Kidney epithelial cell (primary cell): ENCODE measurements at regions not wholly inside any gene's neighbourhood (a gene's known extent, or its start where the extent isn't known, plus 50 kb on each side); places are given as distances from the start of the nearest gene placed in this dataset.

ENCODE experiments used
- DNase-seq: peaks from one replicate; pipeline ENCODE4 v3.0.0-alpha.2; 2010; ENCODE audit warnings: low read depth
- H3K27me3 ChIP-seq: 2 replicates; pipeline ENCODE4 v1.6.0; 2011; ENCODE audit warnings: low read length; ENCODE audit not compliant: control insufficient read depth, insufficient read depth
- H3K36me3 ChIP-seq: 2 replicates; pipeline ENCODE4 v1.5.1; 2011; ENCODE audit warnings: low read length; ENCODE audit not compliant: control insufficient read depth, insufficient read depth
- H3K4me3 ChIP-seq: 2 replicates; pipeline ENCODE4 v1.5.1; 2011; ENCODE audit warnings: low read depth, mild to moderate bottlenecking, control low read depth, low read length
- CTCF ChIP-seq: IDR thresholded peaks from 2 replicates; pipeline ENCODE4 v1.5.1; 2011; ENCODE audit warnings: mild to moderate bottlenecking, moderate library complexity, low read length, control low read depth, inconsistent platforms; ENCODE audit not compliant: insufficient read depth, poor library complexity, severe bottlenecking

DNA sequence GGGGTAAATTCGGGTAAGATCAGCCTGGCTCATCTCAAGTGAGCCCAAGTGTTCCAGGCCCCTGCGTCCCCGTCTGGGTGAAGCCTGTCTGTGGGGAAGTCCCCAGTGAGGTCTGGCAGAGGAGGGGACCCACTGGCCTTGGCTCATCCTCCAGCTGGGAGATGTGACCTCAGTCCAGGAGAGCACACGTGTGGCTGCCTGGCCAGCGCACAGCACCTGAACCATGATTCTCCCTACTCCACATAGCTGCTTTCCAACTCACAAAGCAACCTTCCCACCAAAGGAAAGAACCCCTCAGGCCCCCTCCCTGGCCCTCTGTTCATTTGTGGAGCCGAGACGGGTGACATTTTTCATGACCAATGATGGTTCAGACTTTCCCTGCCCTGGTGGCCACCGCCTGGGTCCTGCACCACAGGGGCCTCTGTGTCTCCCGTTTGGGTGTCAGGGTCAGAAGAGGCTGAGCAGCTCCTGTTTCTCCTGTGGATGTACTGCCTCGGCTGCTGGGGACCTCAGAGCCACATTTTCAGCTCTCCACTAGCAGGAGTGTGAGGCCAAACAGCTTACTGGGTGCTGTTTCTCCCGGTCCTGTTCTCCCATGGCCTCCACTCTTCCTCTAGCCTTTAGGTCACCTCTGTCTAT lies 111.4 kb downstream of the CPZ start:
- Histone ChIP-seq H3K27me3 (peaks cover 3% of the 10 kb centered on the region), H3K36me3 (no peaks in the 10 kb centered on the region), H3K4me3 (no peak overlapping the region)
- DNase-seq: no peak
- TF ChIP-seq CTCF: no peak

DNA sequence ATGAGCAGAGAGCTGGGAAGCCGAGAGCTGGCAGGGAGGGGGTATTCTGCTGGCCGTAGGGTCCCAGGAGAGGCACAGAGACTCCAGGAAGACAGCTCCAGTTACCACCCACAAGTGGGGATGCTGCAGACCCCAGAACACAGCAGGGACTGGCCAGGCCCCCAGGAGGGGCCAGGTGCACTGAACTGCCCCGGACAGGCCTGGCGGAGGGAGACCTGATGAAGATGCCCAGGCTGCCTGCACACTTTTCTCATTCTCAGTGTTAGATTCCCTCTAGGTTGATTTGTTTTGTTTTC lies 110.8 kb downstream of the CPZ start:
- no peak overlapping the region for H3K4me3 ChIP-seq
- no peak for DNase-seq
- peaks cover 3% of the 10 kb centered on the region for H3K27me3 ChIP-seq
- no peak for TF ChIP-seq CTCF
- H3K36me3 ChIP-seq: no peaks in the 10 kb centered on the region

GRCh38 chr4:8702516-8703400 lies 110.2 kb downstream of the CPZ start:
- H3K4me3 ChIP-seq: no peak overlapping the region
- no peaks in the 10 kb centered on the region for H3K36me3 ChIP-seq
- no peak for DNase-seq
- TF ChIP-seq CTCF: no peak
- peaks cover 3% of the 10 kb centered on the region for H3K27me3 ChIP-seq

DNA sequence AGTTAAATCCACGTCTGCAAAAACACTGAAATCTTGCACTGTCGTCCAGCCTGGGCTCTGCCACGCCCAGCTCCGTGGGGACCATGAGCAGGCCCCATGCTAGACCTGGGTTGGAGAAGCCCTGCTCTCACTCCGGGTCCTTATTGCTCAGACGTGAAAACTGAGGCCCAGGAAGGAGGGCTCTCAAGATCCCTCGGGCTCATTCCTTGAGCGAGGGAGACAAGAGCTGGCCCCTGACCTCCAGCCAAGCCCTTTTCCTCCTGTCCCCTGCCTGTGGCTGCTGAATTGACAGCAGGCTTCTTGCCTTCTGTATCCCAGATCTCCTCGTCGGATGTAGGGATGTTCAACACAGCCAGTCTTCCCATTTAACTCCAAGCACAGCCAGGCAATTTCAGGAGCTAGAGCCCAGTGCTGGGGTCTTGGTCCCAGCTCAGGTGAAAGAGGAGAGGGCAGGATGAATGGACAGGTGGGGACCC lies 109.5 kb downstream of the CPZ start:
- Histone ChIP-seq H3K4me3 (no peak overlapping the region), H3K36me3 (no peaks in the 10 kb centered on the region), H3K27me3 (peaks cover 3% of the 10 kb centered on the region)
- TF ChIP-seq CTCF: no peak
- DNase-seq: no peak

DNA sequence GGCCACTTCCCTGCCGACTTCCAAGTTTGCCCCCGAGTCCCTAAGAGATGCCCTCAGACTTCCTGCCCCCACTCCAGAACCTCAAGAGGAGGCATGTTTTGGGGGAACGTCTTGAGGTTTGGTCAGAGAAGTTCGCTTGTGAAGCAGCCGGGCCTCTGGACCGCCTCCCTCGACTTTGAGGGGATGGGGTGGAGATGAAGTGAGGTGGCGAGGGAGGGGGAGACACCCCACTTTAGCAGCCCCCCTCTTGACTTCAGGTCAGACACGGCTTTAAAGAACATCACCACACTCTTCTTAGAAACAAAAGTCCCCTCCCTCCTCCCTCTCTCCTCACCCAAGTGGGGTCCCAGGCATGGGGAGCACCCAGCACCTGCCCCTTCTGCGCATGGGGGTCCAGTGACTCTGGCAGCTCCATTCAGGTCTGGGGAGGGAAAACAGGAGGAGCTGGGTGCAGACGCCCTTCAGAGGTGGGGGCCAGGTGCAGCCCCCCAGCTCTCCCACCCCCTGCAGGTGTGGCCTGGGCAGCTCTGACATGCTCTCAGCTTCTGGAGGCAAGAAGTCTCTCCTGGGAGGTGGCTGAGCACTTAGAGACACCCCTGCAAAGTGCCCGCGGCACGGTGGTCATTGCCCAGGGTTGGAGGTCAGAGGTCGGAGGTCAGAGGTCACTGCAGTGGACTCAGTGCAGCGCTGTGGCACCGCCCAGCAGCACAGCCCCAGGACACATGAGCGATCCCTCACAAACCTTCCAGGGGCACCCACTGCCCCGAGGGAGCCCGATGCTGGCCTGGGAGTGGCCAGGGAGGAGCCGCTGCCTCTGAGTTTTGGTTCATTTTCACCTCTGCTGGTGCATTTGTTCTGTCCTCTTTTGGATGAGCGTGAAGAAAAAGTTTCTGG lies 108.8 kb downstream of the CPZ start:
- DNase-seq: no peak
- Histone ChIP-seq H3K36me3 (no peaks in the 10 kb centered on the region), H3K27me3 (peaks cover 2% of the 10 kb centered on the region), H3K4me3 (no peak overlapping the region)
- TF ChIP-seq CTCF: no peak
